DMS53 (cell line): ENCODE measurements at regions not wholly inside any gene's neighbourhood (a gene's known extent, or its start where the extent isn't known, plus 50 kb on each side); places are given as distances from the start of the nearest gene placed in this dataset.

Experiments used
- DNase-seq: peaks from one replicate; lab custom pipeline; 2025; lab: John Stamatoyannopoulos, UW

DNA sequence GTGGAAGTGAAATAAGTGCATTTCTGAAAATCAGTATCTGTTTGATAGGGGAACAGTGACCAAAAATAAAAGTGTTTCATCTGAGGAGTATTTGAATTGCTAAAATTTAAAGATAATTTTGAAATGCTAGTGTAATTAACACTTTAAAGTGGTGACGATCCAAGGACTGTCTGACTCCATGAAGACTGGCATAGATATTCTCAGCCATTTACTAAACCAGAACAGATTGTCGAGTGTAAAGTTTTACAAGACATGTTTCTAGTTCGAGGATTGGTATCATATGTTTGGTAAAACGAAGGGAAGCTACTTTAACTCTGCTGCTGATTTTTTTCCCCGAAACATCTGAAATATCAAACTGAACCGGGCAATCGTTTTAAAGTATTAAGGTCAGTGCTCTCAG, 417.9 kb downstream of the EPHA4 start:
- no peak for DNase-seq

DNA sequence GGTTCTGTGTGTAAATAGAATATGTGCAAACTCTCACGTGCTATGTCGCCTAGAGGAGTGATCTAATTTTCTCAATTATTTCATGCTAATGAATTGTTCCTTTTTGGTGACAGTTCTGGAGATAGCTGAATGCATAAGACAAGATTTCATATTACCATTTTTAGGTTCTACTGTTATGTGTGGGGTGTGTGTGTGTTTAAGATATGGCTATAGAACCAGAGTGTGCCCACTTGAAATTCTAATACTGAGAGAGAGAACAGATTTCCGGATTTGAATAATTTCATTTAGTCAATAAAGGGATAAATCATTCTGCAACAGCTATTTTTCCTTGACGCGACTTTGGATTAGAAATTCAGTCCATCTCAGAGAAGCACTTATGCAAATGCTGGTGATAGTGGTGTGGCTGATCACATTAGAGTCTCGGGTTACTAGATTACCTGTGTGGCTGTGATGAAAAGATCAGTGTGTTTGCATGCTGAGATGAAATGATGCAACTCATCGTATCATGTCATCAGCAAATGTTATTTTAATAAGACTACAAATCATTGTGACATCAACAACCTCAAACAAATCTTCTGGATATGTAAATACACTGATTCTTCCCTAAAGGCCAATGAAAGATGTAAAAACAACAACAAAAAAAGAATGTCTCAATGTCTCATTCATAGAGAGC, 415.9 kb downstream of the EPHA4 start:
- peak; percentile 14 for DNase-seq

DNA sequence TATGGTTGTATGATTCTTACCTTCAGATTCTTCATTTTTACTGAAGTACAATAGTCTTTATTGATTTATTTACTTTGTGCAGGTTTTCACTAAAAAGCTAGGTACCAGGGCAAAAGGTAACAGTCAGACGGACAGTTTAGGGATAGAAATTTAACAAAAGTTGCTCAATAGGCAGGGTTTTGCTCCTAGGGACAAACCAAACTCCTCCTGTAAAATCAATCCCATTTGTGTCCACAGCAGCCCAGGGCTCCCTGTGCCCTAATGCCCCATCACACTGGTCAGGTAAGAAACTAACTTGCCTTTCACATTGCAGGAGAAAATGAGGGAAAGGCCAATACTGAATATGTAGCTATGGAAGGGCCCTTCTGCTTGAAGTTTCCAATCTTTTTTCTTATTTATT, 410.9 kb downstream of the EPHA4 start:
- DNase-seq: no peak

DNA sequence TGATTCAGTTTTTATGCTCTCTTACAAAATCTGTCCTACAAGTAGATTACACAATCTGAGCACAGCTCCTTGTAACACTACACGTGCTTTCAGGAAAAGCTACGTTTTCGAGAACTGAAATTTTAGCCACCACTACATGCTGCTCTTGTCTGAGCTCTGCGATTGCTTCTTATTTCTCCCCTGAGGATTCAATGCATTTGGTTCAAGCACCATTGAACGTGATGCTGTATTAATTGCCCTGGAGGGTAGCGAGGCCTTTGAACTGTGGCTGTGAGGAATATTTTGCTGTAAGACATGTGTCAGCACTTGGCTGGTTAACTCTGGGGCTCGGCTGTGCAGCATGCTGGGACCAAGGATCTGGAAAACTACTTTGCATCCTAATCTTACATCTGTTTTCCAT, 405.8 kb downstream of the EPHA4 start:
- DNase-seq: no peak

DNA sequence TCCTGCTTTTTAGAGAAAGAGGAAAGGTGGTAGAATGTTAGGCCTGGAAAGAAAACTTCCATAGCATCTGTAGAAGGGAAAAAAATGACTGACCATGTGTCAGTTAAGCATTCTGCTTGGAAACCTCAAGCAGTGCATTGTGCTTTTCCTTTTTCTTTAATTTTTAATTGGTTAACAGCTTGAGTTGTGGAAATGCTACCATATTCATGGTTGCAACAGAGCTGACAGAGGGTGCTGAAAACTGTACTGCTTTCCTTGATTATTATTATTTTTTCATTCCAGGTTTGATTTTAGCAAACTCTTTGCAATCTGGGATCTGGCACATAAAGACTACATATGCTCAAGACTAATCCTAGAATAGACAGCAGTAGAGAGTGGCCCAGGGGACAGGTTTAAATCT, 404.5 kb downstream of the EPHA4 start:
- DNase-seq: no peak

DNA sequence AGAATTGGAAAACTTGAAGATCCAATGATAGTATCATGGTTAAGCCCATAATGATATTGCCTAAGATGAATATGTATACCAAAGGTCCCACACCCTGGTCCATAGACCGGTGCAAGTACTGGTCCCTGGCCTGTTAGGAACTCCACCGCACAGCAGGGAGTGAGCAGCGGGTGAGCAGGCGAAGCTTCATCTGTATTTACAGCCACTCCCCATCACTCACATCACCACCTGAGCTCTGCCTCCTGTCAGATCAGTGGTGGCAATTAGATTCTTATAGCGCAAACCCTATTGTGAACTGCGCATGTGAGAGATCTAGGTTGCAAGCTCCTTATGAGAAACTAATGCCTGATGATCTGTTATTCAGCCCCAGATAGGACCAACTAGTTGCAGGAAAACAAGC, 402.4 kb downstream of the EPHA4 start:
- DNase-seq: no peak

DNA sequence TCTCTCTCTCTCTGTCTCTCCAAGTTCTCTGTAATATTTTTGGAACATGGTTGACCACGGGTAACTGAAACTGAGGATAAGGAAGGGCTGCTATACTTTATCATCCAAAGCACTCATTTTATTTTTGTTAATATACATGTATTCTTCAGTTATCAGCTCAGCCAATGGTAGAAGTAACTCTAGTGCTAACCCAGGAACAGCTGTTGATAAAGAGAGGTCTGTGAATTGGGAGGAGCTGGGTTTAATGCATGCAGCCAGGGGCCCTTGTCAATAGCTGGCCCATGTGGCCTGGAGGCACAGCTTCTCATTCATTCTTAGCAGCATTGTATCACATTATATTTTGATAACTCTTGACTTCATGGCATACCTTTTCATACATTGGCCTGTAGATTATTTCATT, 401.6 kb downstream of the EPHA4 start:
- no peak for DNase-seq

DNA sequence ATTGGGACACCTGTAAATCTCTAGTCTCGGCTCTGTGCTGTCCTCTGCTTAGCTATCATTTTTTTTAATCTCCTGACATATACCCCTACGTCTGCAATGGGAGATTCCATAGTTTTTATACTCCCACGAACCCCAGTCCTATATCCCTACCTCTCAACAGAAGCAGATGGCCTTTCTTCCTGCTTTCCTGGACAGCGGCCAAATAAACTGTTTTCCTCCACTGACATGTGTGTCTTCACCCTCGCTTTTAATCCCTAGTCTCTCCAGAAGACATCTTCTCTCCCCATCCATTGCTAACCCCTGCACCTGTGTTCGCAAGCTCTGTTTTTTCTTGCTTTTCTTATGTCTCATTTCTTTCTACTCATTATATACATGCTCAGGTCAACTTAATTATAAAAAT, 395.4 kb downstream of the EPHA4 start:
- peak; percentile 31 for DNase-seq

DNA sequence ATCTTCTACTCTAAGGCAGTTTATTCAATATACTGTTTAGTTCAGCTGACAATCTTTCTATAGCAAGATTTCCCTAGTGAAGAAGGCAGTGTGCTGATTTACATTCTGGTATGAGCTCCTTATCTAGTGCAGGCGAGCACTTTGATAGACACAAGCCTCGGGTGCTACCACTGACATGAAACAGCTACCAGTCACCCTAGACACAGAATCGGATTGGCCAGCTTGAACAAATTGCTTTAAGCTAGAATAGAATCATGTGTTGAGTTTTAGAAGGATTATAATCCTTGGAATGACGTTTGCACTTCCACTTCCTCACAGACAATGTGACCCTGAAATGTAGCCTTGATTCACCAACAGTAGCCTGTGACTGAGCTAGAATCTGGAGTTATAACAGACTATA, 394.0 kb downstream of the EPHA4 start:
- no peak for DNase-seq

DNA sequence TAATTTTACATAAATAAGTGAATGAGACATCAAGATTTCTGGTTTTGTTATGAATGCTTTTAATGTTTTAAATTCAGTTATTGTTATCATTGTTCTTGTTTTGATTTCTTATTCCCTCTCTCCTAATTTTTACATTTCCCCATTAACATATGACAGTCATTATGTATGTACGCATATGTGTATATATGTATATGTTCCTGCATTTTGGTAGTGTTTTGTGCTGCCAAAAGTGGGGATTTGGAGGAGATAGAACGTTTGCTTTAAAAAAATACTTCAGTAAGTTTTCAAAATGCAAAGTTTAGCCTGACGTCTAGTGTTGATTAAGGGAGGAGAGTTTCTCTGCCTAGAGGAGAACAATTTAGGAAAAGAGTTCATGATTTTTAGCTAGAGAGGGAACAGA, 385.2 kb downstream of the EPHA4 start:
- no peak for DNase-seq

DNA sequence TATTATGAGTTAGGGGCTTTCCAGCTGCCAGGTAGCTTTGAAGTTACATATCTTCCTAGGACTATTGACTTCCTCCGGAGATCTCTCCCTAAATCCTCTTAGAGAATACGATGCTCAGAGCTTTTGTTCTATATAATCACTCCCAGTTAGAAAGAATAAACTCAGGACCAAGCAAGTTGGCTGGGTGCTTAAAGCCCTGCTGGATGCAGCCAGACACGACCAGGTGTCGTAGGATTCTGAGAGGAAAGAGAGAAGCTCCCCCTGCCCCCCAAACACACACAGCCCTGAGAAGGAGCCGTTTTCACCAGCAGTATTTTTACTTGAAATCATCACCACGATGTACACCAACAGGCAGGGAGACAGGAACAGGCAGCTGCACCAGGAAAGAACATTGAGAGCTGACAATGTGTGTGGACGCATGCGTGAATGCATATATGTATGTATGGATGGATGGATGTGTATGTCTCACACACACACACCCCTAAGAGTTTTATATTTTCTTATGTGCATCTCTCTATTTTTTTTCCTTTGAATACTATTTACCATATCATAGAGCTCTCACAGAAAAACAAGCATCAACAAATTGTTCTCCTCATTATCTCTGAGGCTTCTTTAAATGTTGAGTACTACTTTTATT, 382.6 kb downstream of the EPHA4 start:
- no peak for DNase-seq

DNA sequence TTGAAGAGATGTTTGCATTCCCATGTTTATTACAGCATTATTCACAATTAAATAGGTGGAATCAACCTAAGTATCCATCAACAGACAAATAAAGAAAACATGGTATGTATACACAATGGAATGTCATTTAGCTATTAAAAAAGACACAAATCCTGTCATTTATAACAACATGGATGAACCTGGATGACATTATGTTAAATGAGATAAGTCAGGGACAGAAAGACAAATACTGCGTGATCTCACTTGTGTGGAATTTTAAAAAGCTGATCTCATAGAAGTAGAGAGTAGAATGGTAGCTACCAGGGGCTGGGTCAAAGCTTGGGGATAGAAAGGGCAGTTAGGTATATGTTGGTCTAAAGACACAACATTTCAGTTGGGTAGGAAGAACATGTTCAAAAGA, 376.3 kb downstream of the EPHA4 start:
- DNase-seq: peak; percentile 5

DNA sequence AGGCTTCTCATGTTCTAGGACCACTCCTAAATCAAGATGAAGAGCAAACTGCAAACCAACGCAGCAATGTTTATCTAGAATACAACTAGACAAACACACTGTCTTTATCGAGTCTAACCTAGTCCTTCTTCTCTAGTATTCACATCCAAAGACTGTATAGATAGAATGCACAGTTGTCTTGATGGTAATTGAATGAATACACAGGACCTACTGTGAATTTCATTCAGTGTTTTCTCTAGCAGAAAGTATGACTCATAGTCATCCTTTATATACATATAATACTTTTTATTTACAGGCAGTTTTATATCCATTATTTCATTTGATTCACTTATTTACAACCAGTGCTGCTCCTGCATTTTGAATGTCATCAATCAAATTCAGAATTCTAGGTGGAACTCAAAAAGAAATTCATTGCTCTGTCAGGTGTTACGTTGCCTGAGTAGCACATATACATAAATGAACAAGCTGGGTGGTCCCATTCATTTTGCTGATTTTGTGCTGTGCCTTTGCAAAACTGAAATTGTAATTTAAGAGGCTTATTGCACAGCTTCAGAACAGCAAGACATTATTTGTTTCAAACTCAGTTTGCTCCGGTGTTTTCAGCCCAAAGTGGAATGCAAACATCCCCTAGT, 374.8 kb downstream of the EPHA4 start:
- DNase-seq: no peak

DNA sequence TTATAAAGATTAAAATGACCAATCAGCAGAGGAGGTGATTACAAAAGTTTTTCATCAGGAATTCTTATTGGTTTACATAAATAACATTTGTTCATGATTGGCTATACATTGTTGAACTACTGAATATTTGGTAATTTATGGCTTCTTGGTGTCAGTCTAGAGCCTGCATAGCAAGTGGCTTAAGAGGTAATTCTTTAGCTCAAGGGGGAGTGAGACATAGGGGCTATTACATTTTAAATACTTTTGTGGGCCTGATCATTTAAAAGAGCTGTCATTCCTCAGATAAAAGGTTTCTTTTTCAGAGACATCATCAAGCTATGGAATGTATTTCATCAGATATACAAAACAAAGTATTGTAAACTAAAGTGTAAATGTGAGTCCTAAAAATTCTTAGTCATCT, 373.8 kb downstream of the EPHA4 start:
- no peak for DNase-seq

DNA sequence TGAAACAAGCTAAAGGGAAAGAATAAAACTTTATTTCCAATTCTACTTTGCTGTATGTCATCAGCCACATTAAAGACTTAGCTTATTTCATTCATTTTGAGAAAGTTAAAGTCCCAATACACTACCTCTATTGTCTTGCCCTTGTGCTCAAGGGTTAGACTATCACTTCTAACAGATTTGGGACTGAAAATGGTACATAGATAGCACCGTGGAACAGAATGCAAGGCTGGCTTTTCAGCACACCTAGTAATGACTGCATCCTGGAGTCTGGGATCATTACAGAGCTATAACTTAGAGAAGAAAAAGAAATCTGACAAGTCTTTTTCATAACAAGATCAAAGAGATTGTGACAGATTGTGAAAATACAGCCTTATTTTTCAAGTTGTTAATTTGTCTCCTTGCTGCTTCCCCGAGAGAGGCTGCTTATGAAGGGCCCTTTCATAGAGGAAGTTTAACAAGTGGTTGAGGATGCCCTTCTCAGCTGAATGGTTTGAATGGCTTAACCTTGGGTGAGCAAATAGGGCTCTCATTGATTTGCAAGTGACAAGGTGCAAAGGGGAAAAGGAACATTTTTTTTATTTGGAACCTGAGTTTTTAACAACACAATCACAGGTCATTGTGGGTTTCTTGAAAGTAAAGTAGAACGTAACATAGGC, 371.8 kb downstream of the EPHA4 start:
- DNase-seq: peak; percentile 37

DNA sequence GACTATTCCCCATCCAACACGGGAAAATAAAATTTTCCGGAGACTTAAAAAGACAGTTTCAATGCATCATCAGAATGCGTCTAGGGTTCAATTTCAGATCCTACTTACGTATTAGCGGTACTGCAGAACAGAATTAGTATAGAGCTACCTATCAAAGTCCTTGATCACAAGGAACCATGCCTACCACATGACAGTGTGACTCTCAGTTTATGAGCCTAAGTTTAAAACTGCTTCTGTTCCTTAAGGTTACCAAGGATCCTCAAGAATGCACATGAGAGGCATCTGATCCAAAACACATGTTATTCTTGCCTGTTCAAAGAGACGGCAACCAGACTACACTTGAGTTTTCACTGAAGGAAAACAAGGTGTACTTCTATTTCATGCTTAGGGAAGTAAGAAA, 369.7 kb downstream of the EPHA4 start:
- DNase-seq: peak; percentile 11

DNA sequence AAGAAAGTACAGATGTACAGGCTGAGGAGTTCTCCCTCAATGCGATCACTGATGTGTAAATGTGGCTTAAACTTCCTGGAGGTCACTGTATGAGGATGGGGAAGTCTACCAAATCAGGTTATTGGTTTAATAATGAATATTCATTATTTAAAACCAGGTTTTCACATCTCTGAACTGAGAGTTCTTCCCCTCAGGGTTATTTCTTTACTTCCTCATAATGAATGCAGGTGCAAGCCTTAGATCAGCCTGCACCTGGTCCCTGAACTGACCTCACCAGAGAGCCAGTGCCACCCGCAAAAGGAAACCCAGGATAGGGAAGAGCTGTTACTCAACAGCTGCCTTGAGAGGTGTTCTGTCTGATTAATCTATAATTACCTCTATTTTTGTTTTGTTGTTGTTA, 369.0 kb downstream of the EPHA4 start:
- peak; percentile 82 for DNase-seq

DNA sequence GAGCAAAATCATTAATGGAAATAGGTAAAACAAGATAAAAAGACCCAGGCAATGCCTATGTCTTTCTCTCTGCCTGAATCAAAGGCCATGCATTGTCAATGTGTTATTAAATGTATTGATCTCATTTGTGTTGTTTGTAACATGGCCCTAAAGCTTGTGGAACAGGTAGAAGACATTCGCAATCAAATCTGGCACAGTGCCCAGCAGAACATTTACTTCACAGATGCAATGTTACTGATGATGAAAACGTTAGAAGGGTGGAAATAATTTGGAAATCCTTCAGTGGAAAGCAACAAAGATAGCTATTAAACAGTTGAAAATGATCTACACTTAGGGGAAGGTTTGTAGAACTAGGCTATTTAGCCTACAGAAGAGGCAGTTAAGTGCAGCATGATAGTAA, 368.2 kb downstream of the EPHA4 start:
- peak; percentile 53 for DNase-seq

DNA sequence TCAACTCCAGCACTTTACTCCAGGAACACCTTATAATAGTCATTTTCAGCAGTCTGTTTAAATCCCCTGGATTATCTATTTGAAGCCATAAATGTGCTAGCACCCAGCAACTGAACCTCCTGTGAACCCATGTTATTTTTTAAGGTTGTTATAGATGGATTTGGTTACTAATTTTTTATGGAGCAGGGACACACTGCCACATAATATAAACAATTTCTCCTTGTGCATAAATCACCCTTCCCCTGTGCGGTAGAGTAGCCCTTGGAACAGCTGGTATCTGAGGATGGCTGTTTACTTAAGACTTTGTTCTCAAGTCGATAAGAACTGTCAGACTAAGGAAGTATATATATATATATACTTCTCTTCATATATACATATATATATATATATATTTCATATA, 367.4 kb downstream of the EPHA4 start:
- DNase-seq: peak; percentile 76

DNA sequence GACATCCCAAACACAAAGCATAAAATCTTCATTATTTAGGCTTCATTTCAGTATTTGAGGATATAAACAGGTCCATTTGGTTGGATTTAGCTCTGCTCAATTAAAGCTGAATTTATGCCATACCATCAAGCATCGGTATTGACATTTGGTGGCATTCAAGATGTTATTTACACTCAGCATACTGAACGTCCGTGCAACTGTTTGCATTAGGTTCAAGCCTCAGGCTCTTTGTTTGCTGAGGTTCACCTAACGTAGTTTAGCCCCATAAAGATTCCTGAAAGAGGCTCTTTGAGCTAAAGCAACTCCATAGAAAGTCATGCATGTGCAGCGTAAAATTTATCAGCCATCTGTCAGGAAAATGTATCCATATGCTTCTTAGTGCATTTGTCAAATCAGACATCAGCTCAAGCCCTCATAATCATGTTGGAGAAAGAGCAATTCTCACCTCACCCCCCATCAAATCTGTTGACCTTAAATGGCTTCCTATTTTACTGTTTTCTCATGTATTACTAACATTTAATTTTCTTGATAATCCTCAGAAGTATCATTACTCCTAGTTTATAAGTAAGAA, 366.9 kb downstream of the EPHA4 start:
- DNase-seq: peak; percentile 90

DNA sequence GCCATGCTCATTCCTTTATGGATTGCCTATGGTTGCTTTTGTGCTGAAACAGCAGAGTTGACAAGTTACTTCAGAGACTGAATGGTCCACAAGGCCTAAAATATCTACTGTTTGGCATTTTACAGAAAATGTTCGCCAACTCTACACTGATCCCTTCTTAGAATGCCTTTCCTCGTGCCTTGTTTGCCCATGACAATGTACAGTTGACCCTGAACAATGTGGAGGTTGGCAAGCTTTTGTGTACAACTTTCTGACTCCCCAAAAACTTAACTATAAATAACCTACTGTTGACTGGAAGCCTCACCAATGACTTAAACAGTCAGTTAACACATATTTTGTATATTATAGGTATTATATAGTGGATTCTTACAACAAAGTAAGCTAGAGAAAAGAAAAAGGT, 361.4 kb downstream of the EPHA4 start:
- DNase-seq: no peak

DNA sequence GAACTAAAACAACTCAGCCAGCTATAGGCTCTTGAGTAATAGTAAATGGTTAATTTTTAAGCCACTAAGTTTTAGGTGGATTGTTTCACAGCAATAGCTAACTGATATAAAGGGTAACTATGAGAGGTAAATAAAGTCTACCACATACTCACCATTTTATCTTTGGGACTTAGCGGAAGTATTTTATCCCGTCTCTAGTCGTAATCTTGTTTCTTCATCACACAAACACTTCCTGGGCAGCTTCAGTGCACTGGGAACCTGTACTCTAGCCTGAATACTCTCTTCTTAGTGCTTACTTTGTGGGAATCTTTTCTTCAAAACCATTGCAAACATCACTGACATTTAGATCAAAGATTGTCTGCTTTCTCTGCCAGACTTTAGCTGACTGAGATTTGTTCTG, 360.5 kb downstream of the EPHA4 start:
- DNase-seq: no peak

DNA sequence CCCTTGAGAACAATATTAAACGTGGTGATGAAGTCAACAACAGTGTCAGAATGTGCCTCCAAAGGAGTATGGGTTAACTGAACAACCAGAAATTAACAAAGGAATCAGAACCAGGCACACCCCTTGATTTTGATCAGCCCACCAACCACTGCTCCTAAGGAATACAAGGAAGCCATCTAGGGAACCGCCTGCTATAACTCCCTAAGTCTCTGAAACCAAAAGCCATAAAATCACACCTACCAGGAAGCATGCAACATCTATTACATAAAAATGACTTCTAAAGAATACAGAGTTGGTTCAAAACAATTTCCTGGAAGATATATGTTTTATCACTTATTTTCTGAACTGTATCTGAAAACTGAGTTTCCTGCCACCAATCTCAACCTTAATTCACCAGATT, 360.0 kb downstream of the EPHA4 start:
- no peak for DNase-seq
